ENCODE measurements at regions not wholly inside any gene's neighbourhood (a gene's known extent, or its start where the extent isn't known, plus 50 kb on each side); places are given as distances from the start of the nearest gene placed in this dataset.

- CTCF ChIA-PET, result interaction anchor here (0.7 kb wide), 1 partner anchor 70 kb away, joined by 3 read pairs; no protein-coding TSS in a partner anchor
- intact Hi-C loops (cut with micrococcal nuclease), result no loop called here
- H3K27me3 Mint-ChIP-seq (ENCODE audit: low read depth), result no peaks in the 10 kb centered on the region
- DNase-seq, result no peak
- no peak overlapping the region for H3K27ac Mint-ChIP-seq
- H3K9me3 Mint-ChIP-seq, result peaks cover 3% of the 10 kb centered on the region
- no peak overlapping the region for H3K4me3 Mint-ChIP-seq
- H3K4me1 Mint-ChIP-seq (ENCODE audit: low read depth), result no peaks in the 10 kb centered on the region
- no peaks in the 10 kb centered on the region for H3K36me3 Mint-ChIP-seq (ENCODE audit: low read depth)
Measured at GRCh38 chr18:61198486-61198885, 134.7 kb upstream of the CDH20 start.

GRCh38 chr18:61199171-61199848 is 133.9 kb upstream of the CDH20 start:
- Mint-ChIP-seq H3K4me1 (ENCODE audit: low read depth) (no peaks in the 10 kb centered on the region), H3K36me3 (ENCODE audit: low read depth) (no peaks in the 10 kb centered on the region), H3K27me3 (ENCODE audit: low read depth) (no peaks in the 10 kb centered on the region), H3K4me3 (no peak overlapping the region), H3K9me3 (no peaks in the 10 kb centered on the region), H3K27ac (no peak overlapping the region)
- CTCF ChIA-PET, result no interaction called here
- intact Hi-C loops (cut with micrococcal nuclease), result no loop called here
- no peak for DNase-seq

DNA sequence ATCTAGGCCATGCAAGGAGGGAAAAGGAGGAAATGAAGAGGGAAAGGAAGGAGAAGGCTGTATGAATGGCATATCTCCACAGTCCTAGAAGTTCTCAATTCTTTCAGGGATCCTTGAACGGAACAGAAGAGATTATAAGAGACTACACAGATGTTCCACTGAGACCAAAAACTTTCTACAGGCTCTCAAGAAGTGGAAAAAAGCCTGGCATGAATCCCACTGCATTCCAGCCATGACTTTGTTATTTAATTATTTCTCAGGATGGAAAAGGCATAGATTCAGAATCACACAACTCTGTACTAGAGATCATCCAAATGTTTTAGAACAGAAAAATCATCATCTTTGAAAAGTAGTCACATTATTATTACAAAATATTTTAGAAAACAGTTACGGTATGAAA is 131.7 kb upstream of the CDH20 start:
- H3K36me3 Mint-ChIP-seq (ENCODE audit: low read depth), result no peaks in the 10 kb centered on the region
- DNase-seq, result no peak
- H3K4me1 Mint-ChIP-seq (ENCODE audit: low read depth), result no peaks in the 10 kb centered on the region
- H3K4me3 Mint-ChIP-seq, result no peak overlapping the region
- no peaks in the 10 kb centered on the region for H3K27me3 Mint-ChIP-seq (ENCODE audit: low read depth)
- CTCF ChIA-PET, result no interaction called here
- intact Hi-C loops (cut with micrococcal nuclease), result no loop called here
- no peaks in the 10 kb centered on the region for H3K9me3 Mint-ChIP-seq
- H3K27ac Mint-ChIP-seq, result no peak overlapping the region

DNA sequence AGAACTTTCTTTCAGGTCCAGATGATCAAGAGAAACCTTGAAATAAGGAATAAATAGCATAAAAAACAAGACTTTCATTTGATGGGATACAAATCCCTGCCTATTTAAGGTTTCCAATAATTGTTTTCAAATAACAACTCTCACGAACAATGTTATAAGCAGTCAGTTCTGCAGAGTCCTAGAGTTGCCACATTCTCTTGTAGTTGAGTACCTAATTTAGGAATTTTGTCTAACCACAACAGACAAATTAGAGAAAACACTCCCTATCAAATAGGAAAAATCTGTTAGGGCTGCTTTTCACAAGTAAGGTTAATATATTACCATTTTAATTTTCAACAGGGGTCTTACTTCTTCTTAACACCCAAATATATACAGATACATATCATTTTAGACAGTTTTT is 130.1 kb upstream of the CDH20 start:
- CTCF ChIA-PET, result no interaction called here
- Mint-ChIP-seq H3K9me3 (no peaks in the 10 kb centered on the region), H3K4me1 (ENCODE audit: low read depth) (no peaks in the 10 kb centered on the region), H3K27ac (no peak overlapping the region), H3K4me3 (no peak overlapping the region), H3K36me3 (ENCODE audit: low read depth) (no peaks in the 10 kb centered on the region), H3K27me3 (ENCODE audit: low read depth) (no peaks in the 10 kb centered on the region)
- DNase-seq, result no peak
- intact Hi-C loops (cut with micrococcal nuclease), result no loop called here

DNA sequence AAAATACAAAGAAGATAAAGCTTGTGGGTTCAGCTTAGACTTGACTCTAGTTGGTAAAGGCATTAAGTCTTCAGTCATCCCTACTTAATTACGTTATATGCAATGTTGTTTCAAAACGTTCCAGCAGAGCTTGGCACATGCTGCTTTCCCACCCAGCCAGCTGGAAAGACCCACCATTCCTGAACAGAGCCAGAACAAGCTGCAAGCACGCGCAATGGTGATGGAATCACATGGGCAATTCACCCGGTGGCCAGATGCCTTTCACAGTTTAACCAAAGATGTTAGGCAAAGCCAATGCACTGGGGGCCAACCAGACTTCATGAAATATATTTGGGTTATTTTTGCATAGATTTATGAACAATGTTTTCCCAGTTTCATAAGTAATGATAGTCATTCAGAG is 123.4 kb upstream of the CDH20 start:
- H3K27me3 Mint-ChIP-seq (ENCODE audit: low read depth), result no peaks in the 10 kb centered on the region
- H3K4me3 Mint-ChIP-seq, result no peak overlapping the region
- intact Hi-C loops (cut with micrococcal nuclease), result no loop called here
- H3K9me3 Mint-ChIP-seq, result no peaks in the 10 kb centered on the region
- H3K4me1 Mint-ChIP-seq (ENCODE audit: low read depth), result no peaks in the 10 kb centered on the region
- H3K36me3 Mint-ChIP-seq (ENCODE audit: low read depth), result no peaks in the 10 kb centered on the region
- H3K27ac Mint-ChIP-seq, result no peak overlapping the region
- CTCF ChIA-PET, result no interaction called here
- no peak for DNase-seq

- Mint-ChIP-seq H3K36me3 (ENCODE audit: low read depth) (no peaks in the 10 kb centered on the region), H3K9me3 (peaks cover 3% of the 10 kb centered on the region), H3K4me3 (no peak overlapping the region), H3K27ac (no peak overlapping the region), H3K27me3 (ENCODE audit: low read depth) (peaks cover 2% of the 10 kb centered on the region), H3K4me1 (ENCODE audit: low read depth) (no peaks in the 10 kb centered on the region)
- CTCF ChIA-PET, result no interaction called here
- no peak for DNase-seq
- intact Hi-C loops (cut with micrococcal nuclease), result no loop called here
Measured at GRCh38 chr18:61216051-61216450, 117.2 kb upstream of the CDH20 start.

- intact Hi-C loops (cut with micrococcal nuclease), result no loop called here
- CTCF ChIA-PET, result no interaction called here
- H3K4me3 Mint-ChIP-seq, result no peak overlapping the region
- no peaks in the 10 kb centered on the region for H3K4me1 Mint-ChIP-seq (ENCODE audit: low read depth)
- no peak for DNase-seq
- peaks cover 2% of the 10 kb centered on the region for H3K27me3 Mint-ChIP-seq (ENCODE audit: low read depth)
- no peak overlapping the region for H3K27ac Mint-ChIP-seq
- peaks cover 9% of the 10 kb centered on the region for H3K9me3 Mint-ChIP-seq
- no peaks in the 10 kb centered on the region for H3K36me3 Mint-ChIP-seq (ENCODE audit: low read depth)
Measured at GRCh38 chr18:61222206-61222605, 111.0 kb upstream of the CDH20 start.

GRCh38 chr18:61225336-61225735 is 107.9 kb upstream of the CDH20 start:
- DNase-seq, result no peak
- CTCF ChIA-PET, result no interaction called here
- no peak overlapping the region for H3K27ac Mint-ChIP-seq
- no peaks in the 10 kb centered on the region for H3K27me3 Mint-ChIP-seq (ENCODE audit: low read depth)
- H3K4me3 Mint-ChIP-seq, result no peak overlapping the region
- H3K4me1 Mint-ChIP-seq (ENCODE audit: low read depth), result no peaks in the 10 kb centered on the region
- no peaks in the 10 kb centered on the region for H3K36me3 Mint-ChIP-seq (ENCODE audit: low read depth)
- H3K9me3 Mint-ChIP-seq, result peaks cover 7% of the 10 kb centered on the region
- intact Hi-C loops (cut with micrococcal nuclease), result no loop called here

DNA sequence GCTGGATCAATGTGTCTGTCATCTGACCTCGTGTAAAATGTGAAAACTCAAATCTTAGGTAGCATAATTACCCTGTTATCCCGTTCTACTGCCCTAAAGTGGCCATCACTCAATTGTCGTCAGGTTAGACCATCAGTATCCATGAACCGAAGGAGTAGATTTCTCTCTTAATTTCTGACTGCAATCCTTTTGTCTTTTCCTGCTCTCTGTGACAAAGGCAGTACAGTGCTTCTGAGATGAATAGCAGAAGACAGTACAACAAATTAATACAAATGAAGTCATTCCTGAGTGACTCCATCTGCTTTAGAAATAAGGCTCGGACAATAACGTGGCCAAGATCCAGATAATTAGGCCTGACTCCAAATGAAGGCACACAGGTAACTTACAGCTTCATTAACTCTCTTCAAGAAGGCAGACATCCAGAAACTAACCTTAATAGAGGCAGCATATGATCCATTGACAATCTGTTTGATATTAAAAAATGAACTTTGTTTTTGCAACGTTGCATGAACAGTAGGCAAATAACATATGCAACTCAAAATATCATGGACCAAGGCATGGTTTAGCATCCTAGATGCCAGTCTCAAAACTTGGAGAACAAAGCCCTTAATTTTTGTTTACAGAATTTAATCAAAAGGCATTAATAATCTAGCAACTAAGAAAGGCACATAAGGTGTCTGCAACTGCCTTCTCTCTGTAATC is 96.7 kb upstream of the CDH20 start:
- H3K36me3 Mint-ChIP-seq (ENCODE audit: low read depth), result no peaks in the 10 kb centered on the region
- H3K27me3 Mint-ChIP-seq (ENCODE audit: low read depth), result no peaks in the 10 kb centered on the region
- DNase-seq, result no peak
- H3K27ac Mint-ChIP-seq, result no peak overlapping the region
- CTCF ChIA-PET, result no interaction called here
- no peaks in the 10 kb centered on the region for H3K9me3 Mint-ChIP-seq
- intact Hi-C loops (cut with micrococcal nuclease), result no loop called here
- no peaks in the 10 kb centered on the region for H3K4me1 Mint-ChIP-seq (ENCODE audit: low read depth)
- no peak overlapping the region for H3K4me3 Mint-ChIP-seq

GRCh38 chr18:61237529-61237928 is 95.7 kb upstream of the CDH20 start:
- CTCF ChIA-PET, result no interaction called here
- Mint-ChIP-seq H3K4me3 (no peak overlapping the region), H3K27me3 (ENCODE audit: low read depth) (no peaks in the 10 kb centered on the region), H3K36me3 (ENCODE audit: low read depth) (no peaks in the 10 kb centered on the region), H3K4me1 (ENCODE audit: low read depth) (no peaks in the 10 kb centered on the region), H3K27ac (no peak overlapping the region), H3K9me3 (no peaks in the 10 kb centered on the region)
- DNase-seq, result no peak
- intact Hi-C loops (cut with micrococcal nuclease), result no loop called here

DNA sequence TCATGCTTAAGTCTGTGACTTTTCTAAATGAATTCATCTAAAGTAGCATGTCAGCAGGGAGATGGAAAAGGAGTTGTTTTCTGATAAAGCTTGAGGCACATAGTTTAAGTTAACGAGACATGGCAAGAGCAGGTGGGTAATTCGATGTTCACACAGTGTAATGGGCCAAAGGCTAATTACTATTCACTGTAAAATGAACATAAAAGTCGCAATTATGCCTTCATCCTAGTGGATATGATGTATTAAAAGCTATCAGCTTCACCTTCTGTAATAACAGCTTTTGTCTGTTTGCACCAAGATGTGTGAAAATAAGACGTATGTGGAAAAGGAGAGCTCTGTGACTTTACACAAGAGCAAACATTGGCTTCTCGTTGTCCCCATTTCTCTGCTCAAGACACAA is 94.2 kb upstream of the CDH20 start:
- Mint-ChIP-seq H3K9me3 (no peaks in the 10 kb centered on the region), H3K4me1 (ENCODE audit: low read depth) (no peaks in the 10 kb centered on the region), H3K4me3 (no peak overlapping the region), H3K36me3 (ENCODE audit: low read depth) (no peaks in the 10 kb centered on the region), H3K27me3 (ENCODE audit: low read depth) (no peaks in the 10 kb centered on the region), H3K27ac (no peak overlapping the region)
- DNase-seq, result no peak
- intact Hi-C loops (cut with micrococcal nuclease), result no loop called here
- CTCF ChIA-PET, result no interaction called here

GRCh38 chr18:61241260-61241853 is 91.9 kb upstream of the CDH20 start:
- Mint-ChIP-seq H3K9me3 (no peaks in the 10 kb centered on the region), H3K27me3 (ENCODE audit: low read depth) (no peaks in the 10 kb centered on the region), H3K27ac (no peak overlapping the region), H3K36me3 (ENCODE audit: low read depth) (no peaks in the 10 kb centered on the region), H3K4me1 (ENCODE audit: low read depth) (no peaks in the 10 kb centered on the region), H3K4me3 (no peak overlapping the region)
- intact Hi-C loops (cut with micrococcal nuclease), result no loop called here
- no peak for DNase-seq
- CTCF ChIA-PET, result no interaction called here

DNA sequence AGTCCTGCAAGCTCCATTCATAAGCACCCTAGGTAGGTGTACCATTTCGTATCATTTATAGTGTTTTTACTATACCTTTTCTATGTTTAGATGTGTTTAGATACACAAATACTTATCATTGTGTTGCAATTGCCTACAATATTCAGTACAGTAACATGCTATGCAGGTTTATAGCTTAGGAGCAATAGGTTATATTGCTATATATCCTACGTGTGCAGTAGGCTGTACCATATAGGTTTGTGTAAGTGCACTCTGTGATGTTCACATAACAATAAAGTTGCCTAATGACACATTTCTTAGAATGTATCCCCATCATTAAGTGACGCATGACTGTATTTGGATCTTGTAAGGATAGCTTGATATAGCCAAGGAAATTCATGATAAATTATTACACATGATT is 88.6 kb upstream of the CDH20 start:
- Mint-ChIP-seq H3K36me3 (ENCODE audit: low read depth) (no peaks in the 10 kb centered on the region), H3K27me3 (ENCODE audit: low read depth) (no peaks in the 10 kb centered on the region), H3K27ac (no peak overlapping the region), H3K4me3 (no peak overlapping the region), H3K4me1 (ENCODE audit: low read depth) (no peaks in the 10 kb centered on the region), H3K9me3 (no peaks in the 10 kb centered on the region)
- no peak for DNase-seq
- intact Hi-C loops (cut with micrococcal nuclease), result no loop called here
- CTCF ChIA-PET, result no interaction called here

Data from activated naive CD4-positive, alpha-beta T cell treated with anti-CD3 and anti-CD28 coated beads for 36 hours (primary cell).